ENCODE measurements at regions not wholly inside any gene's neighbourhood (a gene's known extent, or its start where the extent isn't known, plus 50 kb on each side); places are given as distances from the start of the nearest gene placed in this dataset.
"Not testable (repeated sequence)": the region's sequence is repeated elsewhere in the genome, so short reads cannot be mapped to it uniquely, and the experiment has no call there.

GRCh38 chr21:18716578-18717138 is 313.1 kb upstream of the TMPRSS15 start:
- DNase-seq (ENCODE audit: low spot score): no peak

- DNase-seq (ENCODE audit: low spot score): no peak
Observed at GRCh38 chr21:18722193-18722592, 318.6 kb upstream of the TMPRSS15 start.

GRCh38 chr21:18723171-18723570 is 319.6 kb upstream of the TMPRSS15 start:
- no peak for DNase-seq (ENCODE audit: low spot score)

GRCh38 chr21:18725653-18726052 is 322.1 kb upstream of the TMPRSS15 start:
- no peak for DNase-seq (ENCODE audit: low spot score)

- DNase-seq (ENCODE audit: low spot score): no peak
Observed at GRCh38 chr21:18741954-18742353, 338.4 kb upstream of the TMPRSS15 start.

- DNase-seq (ENCODE audit: low spot score): no peak
Observed at GRCh38 chr21:18743531-18743930, 339.9 kb upstream of the TMPRSS15 start.

- DNase-seq (ENCODE audit: low spot score): no peak
Observed at GRCh38 chr21:18744840-18745239, 341.3 kb upstream of the TMPRSS15 start.

- DNase-seq (ENCODE audit: low spot score): not testable (repeated sequence)
Observed at GRCh38 chr21:18752894-18753293, 349.3 kb upstream of the TMPRSS15 start.

- not testable (repeated sequence) for DNase-seq (ENCODE audit: low spot score)
Observed at GRCh38 chr21:18756272-18756671, 352.7 kb upstream of the TMPRSS15 start.

GRCh38 chr21:18759267-18759666 is 355.7 kb upstream of the TMPRSS15 start:
- DNase-seq (ENCODE audit: low spot score): no peak

GRCh38 chr21:18759751-18760161 is 356.2 kb upstream of the TMPRSS15 start:
- no peak for DNase-seq (ENCODE audit: low spot score)

GRCh38 chr21:18760247-18760646 is 356.7 kb upstream of the TMPRSS15 start:
- DNase-seq (ENCODE audit: low spot score): no peak

- no peak for DNase-seq (ENCODE audit: low spot score)
Observed at GRCh38 chr21:18764720-18765119, 361.1 kb upstream of the TMPRSS15 start.

- no peak for DNase-seq (ENCODE audit: low spot score)
Observed at GRCh38 chr21:18769599-18769998, 366.0 kb upstream of the TMPRSS15 start.

- DNase-seq (ENCODE audit: low spot score): no peak
Observed at GRCh38 chr21:18771845-18772380, 368.3 kb upstream of the TMPRSS15 start.

GRCh38 chr21:18772404-18772803 is 368.8 kb upstream of the TMPRSS15 start:
- DNase-seq (ENCODE audit: low spot score): no peak

GRCh38 chr21:18772897-18773296 is 369.3 kb upstream of the TMPRSS15 start:
- DNase-seq (ENCODE audit: low spot score): no peak

- DNase-seq (ENCODE audit: low spot score): no peak
Observed at GRCh38 chr21:18776936-18777335, 373.4 kb upstream of the TMPRSS15 start.

- no peak for DNase-seq (ENCODE audit: low spot score)
Observed at GRCh38 chr21:18782721-18783120, 379.1 kb upstream of the TMPRSS15 start.

- no peak for DNase-seq (ENCODE audit: low spot score)
Observed at GRCh38 chr21:18801468-18801867, 397.9 kb upstream of the TMPRSS15 start.

- DNase-seq (ENCODE audit: low spot score): no peak
Observed at GRCh38 chr21:18803624-18804023, 400.0 kb upstream of the TMPRSS15 start.

- DNase-seq (ENCODE audit: low spot score): no peak
Observed at GRCh38 chr21:18810136-18810535, 406.6 kb upstream of the TMPRSS15 start.

- no peak for DNase-seq (ENCODE audit: low spot score)
Observed at GRCh38 chr21:18812308-18812707, 408.7 kb upstream of the TMPRSS15 start.

GRCh38 chr21:18819507-18819906 is 415.9 kb upstream of the TMPRSS15 start:
- no peak for DNase-seq (ENCODE audit: low spot score)
